ENCODE measurements at regions not wholly inside any gene's neighbourhood (a gene's known extent, or its start where the extent isn't known, plus 50 kb on each side); places are given as distances from the start of the nearest gene placed in this dataset.

GRCh38 chr1:235059221-235059620 is 69.4 kb downstream of the TOMM20 start:
- peaks cover 3% of the 10 kb centered on the region for H3K9me3 Mint-ChIP-seq
- no peaks in the 10 kb centered on the region for H3K36me3 Mint-ChIP-seq
- peaks cover 12% of the 10 kb centered on the region for H3K4me1 Mint-ChIP-seq
- H3K27me3 Mint-ChIP-seq (ENCODE audit: low read depth) = no peaks in the 10 kb centered on the region
- no peak for TF ChIP-seq CTCF (IDR thresholded peaks at IDR 0.05; ENCODE audit: unreplicated experiment)
- DNase-seq (ENCODE audit: low spot score in 2 of 2, unreplicated experiment in 2 of 2) = no peak
- H3K4me3 Mint-ChIP-seq = no peak overlapping the region
- no peak overlapping the region for H3K27ac Mint-ChIP-seq

GRCh38 chr1:235058695-235059094 is 69.9 kb downstream of the TOMM20 start:
- Mint-ChIP-seq H3K36me3 (no peaks in the 10 kb centered on the region), H3K27me3 (ENCODE audit: low read depth) (no peaks in the 10 kb centered on the region), H3K4me3 (no peak overlapping the region), H3K27ac (no peak overlapping the region), H3K4me1 (peaks cover 12% of the 10 kb centered on the region), H3K9me3 (peaks cover 4% of the 10 kb centered on the region)
- no peak for TF ChIP-seq CTCF (IDR thresholded peaks at IDR 0.05; ENCODE audit: unreplicated experiment)
- DNase-seq (ENCODE audit: low spot score in 2 of 2, unreplicated experiment in 2 of 2) = no peak

- H3K4me3 Mint-ChIP-seq = no peak overlapping the region
- no peak overlapping the region for H3K27ac Mint-ChIP-seq
- TF ChIP-seq CTCF (IDR thresholded peaks at IDR 0.05; ENCODE audit: unreplicated experiment) = no peak
- no peaks in the 10 kb centered on the region for H3K36me3 Mint-ChIP-seq
- no peaks in the 10 kb centered on the region for H3K27me3 Mint-ChIP-seq (ENCODE audit: low read depth)
- H3K9me3 Mint-ChIP-seq = peaks cover 4% of the 10 kb centered on the region
- peaks cover 12% of the 10 kb centered on the region for H3K4me1 Mint-ChIP-seq
- no peak for DNase-seq (ENCODE audit: low spot score in 2 of 2, unreplicated experiment in 2 of 2)
These were observed 71.0 kb downstream of the TOMM20 start for GRCh38 chr1:235057385-235058306.

- Mint-ChIP-seq H3K36me3 (no peaks in the 10 kb centered on the region), H3K27me3 (ENCODE audit: low read depth) (no peaks in the 10 kb centered on the region), H3K9me3 (peaks cover 4% of the 10 kb centered on the region), H3K4me3 (no peak overlapping the region), H3K4me1 (peaks cover 15% of the 10 kb centered on the region), H3K27ac (no peak overlapping the region)
- TF ChIP-seq CTCF (IDR thresholded peaks at IDR 0.05; ENCODE audit: unreplicated experiment) = no peak
- no peak for DNase-seq (ENCODE audit: low spot score in 2 of 2, unreplicated experiment in 2 of 2)
These were observed 71.7 kb downstream of the TOMM20 start for GRCh38 chr1:235056937-235057336.

- no peak for TF ChIP-seq CTCF (IDR thresholded peaks at IDR 0.05; ENCODE audit: unreplicated experiment)
- Mint-ChIP-seq H3K9me3 (peaks cover 4% of the 10 kb centered on the region), H3K27me3 (ENCODE audit: low read depth) (no peaks in the 10 kb centered on the region), H3K4me3 (no peak overlapping the region), H3K36me3 (no peaks in the 10 kb centered on the region), H3K4me1 (peaks cover 11% of the 10 kb centered on the region), H3K27ac (no peak overlapping the region)
- DNase-seq (ENCODE audit: low spot score in 2 of 2, unreplicated experiment in 2 of 2) = no peak
These were observed 73.7 kb downstream of the TOMM20 start for GRCh38 chr1:235054936-235055335.
